NCI-H2107 treated with DMSO at 0.1 percent for 48 hours (cell line): ENCODE measurements at regions not wholly inside any gene's neighbourhood (a gene's known extent, or its start where the extent isn't known, plus 50 kb on each side); places are given as distances from the start of the nearest gene placed in this dataset.
"Not testable (repeated sequence)": the region's sequence is repeated elsewhere in the genome, so short reads cannot be mapped to it uniquely, and the experiment has no call there.

Experiments
- DNase-seq: peaks from one replicate; lab custom pipeline; 2025; ENCODE audit not compliant: unreplicated experiment; lab: John Stamatoyannopoulos, UW

GRCh38 chr16:51237207-51237606 lies 86.1 kb upstream of the SALL1 start:
- no peak for DNase-seq

- no peak for DNase-seq
Observed at GRCh38 chr16:51236583-51236982, 85.5 kb upstream of the SALL1 start.

- no peak for DNase-seq
Observed at GRCh38 chr16:51231702-51232101, 80.6 kb upstream of the SALL1 start.

- DNase-seq = not testable (repeated sequence)
Observed at GRCh38 chr16:51230035-51230434, 79.0 kb upstream of the SALL1 start.

- DNase-seq = no peak
Observed at GRCh38 chr16:51228097-51228659, 77.1 kb upstream of the SALL1 start.

GRCh38 chr16:51225878-51226277 lies 74.8 kb upstream of the SALL1 start:
- no peak for DNase-seq

GRCh38 chr16:51224317-51224716 lies 73.2 kb upstream of the SALL1 start:
- no peak for DNase-seq

GRCh38 chr16:51222016-51222415 lies 70.9 kb upstream of the SALL1 start:
- DNase-seq = no peak

GRCh38 chr16:51211148-51211547 lies 60.1 kb upstream of the SALL1 start:
- no peak for DNase-seq

GRCh38 chr16:51210087-51210486 lies 59.0 kb upstream of the SALL1 start:
- DNase-seq = no peak

GRCh38 chr16:51201604-51202003 lies 50.5 kb upstream of the SALL1 start:
- no peak for DNase-seq
